HPDE6-E6E7 (cell line): ENCODE measurements at regions not wholly inside any gene's neighbourhood (a gene's known extent, or its start where the extent isn't known, plus 50 kb on each side); places are given as distances from the start of the nearest gene placed in this dataset.
"Not testable (repeated sequence)": the region's sequence is repeated elsewhere in the genome, so short reads cannot be mapped to it uniquely, and the experiment has no call there.

Experiments
- DNase-seq: peaks from one replicate; pipeline ENCODE4 v3.0.0; 2011; ENCODE audit warnings: missing footprints; ENCODE audit errors: extremely low spot score

- no peak for DNase-seq
Observed at GRCh38 chr6:6942091-6942490, 165.7 kb upstream of the RREB1 start.

- DNase-seq: no peak
Observed at GRCh38 chr6:6942831-6943230, 164.9 kb upstream of the RREB1 start.

GRCh38 chr6:6943421-6943820 lies 164.3 kb upstream of the RREB1 start:
- DNase-seq: no peak

GRCh38 chr6:6946206-6947155 lies 161.3 kb upstream of the RREB1 start:
- DNase-seq: no peak

- no peak for DNase-seq
Observed at GRCh38 chr6:6950373-6951145, 157.2 kb upstream of the RREB1 start.

- no peak for DNase-seq
Observed at GRCh38 chr6:6951355-6951754, 156.4 kb upstream of the RREB1 start.

GRCh38 chr6:6952484-6952883 lies 155.3 kb upstream of the RREB1 start:
- no peak for DNase-seq

- DNase-seq: not testable (repeated sequence)
Observed at GRCh38 chr6:6952927-6953326, 154.8 kb upstream of the RREB1 start.

GRCh38 chr6:6960571-6961251 lies 147.1 kb upstream of the RREB1 start:
- no peak for DNase-seq

- DNase-seq: no peak
Observed at GRCh38 chr6:6962086-6962485, 145.7 kb upstream of the RREB1 start.

- DNase-seq: no peak
Observed at GRCh38 chr6:6962699-6963098, 145.1 kb upstream of the RREB1 start.

GRCh38 chr6:6963390-6963789 lies 144.4 kb upstream of the RREB1 start:
- DNase-seq: not testable (repeated sequence)

GRCh38 chr6:6964675-6965074 lies 143.1 kb upstream of the RREB1 start:
- DNase-seq: no peak

GRCh38 chr6:6966127-6966526 lies 141.6 kb upstream of the RREB1 start:
- no peak for DNase-seq

- DNase-seq: no peak
Observed at GRCh38 chr6:6966569-6966968, 141.2 kb upstream of the RREB1 start.

- DNase-seq: no peak
Observed at GRCh38 chr6:6968357-6968730, 139.4 kb upstream of the RREB1 start.

GRCh38 chr6:6968731-6969552 lies 138.8 kb upstream of the RREB1 start:
- no peak for DNase-seq

GRCh38 chr6:6969761-6970223 lies 138.0 kb upstream of the RREB1 start:
- DNase-seq: peak; percentile 89

- DNase-seq: no peak
Observed at GRCh38 chr6:6970851-6971250, 136.9 kb upstream of the RREB1 start.

- no peak for DNase-seq
Observed at GRCh38 chr6:6971369-6971768, 136.4 kb upstream of the RREB1 start.

GRCh38 chr6:6972456-6972855 lies 135.3 kb upstream of the RREB1 start:
- DNase-seq: peak; percentile 22
